Spleen (tissue), 11 donors: ENCODE measurements at regions not wholly inside any gene's neighbourhood (a gene's known extent, or its start where the extent isn't known, plus 50 kb on each side); places are given as distances from the start of the nearest gene placed in this dataset.

Experiments
- DNase-seq: peaks from one replicate; pipeline ENCODE4 v3.0.0-alpha.2; 2020
- H3K27ac ChIP-seq, 8 donors: fragments of 200-600 bp; sonication (generic) in 7 of 8; 1 replicate in 4 of 8; 2 replicates in 4 of 8; pipeline versions ENCODE4 v1.5.0 to v1.8.0; 2016 to 2021; ENCODE audit warnings: inconsistent platforms in 4 of 8, mild to moderate bottlenecking in 4 of 8, moderate library complexity in 1 of 8
- H3K27me3 ChIP-seq, 7 donors: fragments of 200-600 bp; sonication (generic) in 6 of 7; replicated peaks in 1 of 7; 1 replicate in 4 of 7; 2 replicates in 3 of 7; pipeline versions ENCODE4 v1.5.0 to v1.8.0; 2016 to 2021; ENCODE audit warnings: inconsistent platforms in 3 of 7, mild to moderate bottlenecking in 1 of 7
- H3K36me3 ChIP-seq, 6 donors: fragments of 200-600 bp; sonication (generic) in 5 of 6; 1 replicate in 4 of 6; 2 replicates in 2 of 6; pipeline versions ENCODE4 v1.5.0 to v1.8.0; 2016 to 2021; ENCODE audit warnings: inconsistent platforms in 2 of 6
- H3K4me1 ChIP-seq, 6 donors: fragments of 200-600 bp; sonication (generic) in 5 of 6; 1 replicate in 3 of 6; 2 replicates in 3 of 6; pipeline versions ENCODE4 v1.5.0 to v1.8.0; 2016 to 2021; ENCODE audit warnings: inconsistent platforms in 3 of 6
- H3K4me3 ChIP-seq, 8 donors: fragments of 200-600 bp; sonication (generic) in 7 of 8; 1 replicate in 4 of 8; 2 replicates in 4 of 8; pipeline versions ENCODE4 v1.5.0 to v1.8.0; 2016 to 2021; ENCODE audit warnings: inconsistent platforms in 4 of 8, mild to moderate bottlenecking in 4 of 8, moderate library complexity in 2 of 8
- H3K9me3 ChIP-seq, 8 donors: fragments of 200-600 bp; sonication (generic) in 7 of 8; 1 replicate in 4 of 8; 2 replicates in 4 of 8; pipeline versions ENCODE4 v1.5.0 to v1.8.0; 2016 to 2021; ENCODE audit warnings: inconsistent platforms in 4 of 8
- CTCF ChIP-seq, 11 experiments: fragments of 200-600 bp in 7 of 11; fragments of 450-650 bp in 4 of 11; sonication (generic) in 4 of 11; IDR thresholded peaks in 8 of 11; conservative IDR thresholded peaks in 3 of 11; 1 replicate in 7 of 11; 2 replicates in 4 of 11; pipeline versions ENCODE4 v1.4.0 to v1.8.0; 2016 to 2021; ENCODE audit warnings: antibody characterized with exemption in 11 of 11, inconsistent platforms in 4 of 11, mild to moderate bottlenecking in 1 of 11
- POLR2A ChIP-seq, 3 donors: fragments of 450-650 bp; IDR thresholded peaks; one replicate each; pipeline ENCODE4 v1.5.1; 2017; ENCODE audit warnings: antibody characterized with exemption in 3 of 3, mild to moderate bottlenecking in 1 of 3
- POLR2AphosphoS5 ChIP-seq, 3 donors: sonication (generic); formaldehyde crosslinking; IDR thresholded peaks; one replicate each; pipeline ENCODE4 v1.5.1; 2017; ENCODE audit warnings: antibody characterized with exemption in 3 of 3
- WGBS, 5 donors: extraction: QIAGEN DNeasy Blood & Tissue Kit in 3 of 5; methylation state at CpG; one replicate each; pipeline versions ENCODE4 v1.1.5 to v1.1.7; 2013 to 2018; 5-methylcytosine and 5-hydroxymethylcytosine counted together
- intact Hi-C: fragments of 100-400 bp; cut with DNase I; formaldehyde crosslinking; loops from one replicate; pipeline ENCODE4 v1.15.0; 2023; ENCODE audit warnings: low total_unique reads
- donor health status: healthy with polysubstance abuse.
- donor health status: DM: no; HTN: no; CAD: no; lungs with moderate emphysema.
- donor health status: DM: no; HTN: no; CAD: no.
- donor health status: Bipolar disorder and iron deficiency.
- donor health status: healthy.
- donor health status: DM: no; HTN: no; CAD: no.
- donor health status: DM: yes; HTN: yes; CAD: no.

GRCh38 chr18:44171301-44171700 is 509.4 kb upstream of the SETBP1 start:
- H3K4me1 ChIP-seq: no peaks in the 10 kb centered on the region
- no peaks in the 10 kb centered on the region for H3K9me3 ChIP-seq
- intact Hi-C loops: no loop called here
- no peak for DNase-seq
- no peaks in the 10 kb centered on the region for H3K36me3 ChIP-seq
- H3K27me3 ChIP-seq: no peaks in the 10 kb centered on the region
- H3K27ac ChIP-seq: no peak overlapping the region
- TF ChIP-seq POLR2AphosphoS5 (IDR thresholded peaks at IDR 0.05) (no peak), CTCF (IDR thresholded peaks at IDR 0.05 in 8 of 11, conservative IDR thresholded peaks at IDR 0.05 in 3 of 11) (no peak), POLR2A (IDR thresholded peaks at IDR 0.05) (no peak)
- no peak overlapping the region for H3K4me3 ChIP-seq
- 75 to 88% (median 84%) methylated on average over 5 of the region's 5 CpGs for WGBS, 5 donors

- DNase-seq: no peak
- intact Hi-C loops: no loop called here
- no peak for TF ChIP-seq POLR2A (IDR thresholded peaks at IDR 0.05)
- TF ChIP-seq CTCF (IDR thresholded peaks at IDR 0.05 in 8 of 11, conservative IDR thresholded peaks at IDR 0.05 in 3 of 11): no peak
- no peak for TF ChIP-seq POLR2AphosphoS5 (IDR thresholded peaks at IDR 0.05)
- 81 to 91% (median 90%) methylated on average over 2 of the region's 2 CpGs for WGBS, 5 donors
- no peaks in the 10 kb centered on the region for H3K36me3 ChIP-seq
- H3K9me3 ChIP-seq: no peaks in the 10 kb centered on the region
- no peak overlapping the region for H3K4me3 ChIP-seq
- no peaks in the 10 kb centered on the region for H3K27me3 ChIP-seq
- H3K27ac ChIP-seq: no peak overlapping the region
- H3K4me1 ChIP-seq: no peaks in the 10 kb centered on the region
Observed at GRCh38 chr18:44175891-44176290, 504.8 kb upstream of the SETBP1 start.

- H3K36me3 ChIP-seq: no peaks in the 10 kb centered on the region
- H3K4me1 ChIP-seq: no peaks in the 10 kb centered on the region
- intact Hi-C loops: no loop called here
- DNase-seq: no peak
- WGBS, 5 donors: 43 to 69% (median 57%) methylated on average over 2 of the region's 2 CpGs
- no peak for TF ChIP-seq POLR2A (IDR thresholded peaks at IDR 0.05)
- TF ChIP-seq POLR2AphosphoS5 (IDR thresholded peaks at IDR 0.05): no peak
- TF ChIP-seq CTCF (IDR thresholded peaks at IDR 0.05 in 8 of 11, conservative IDR thresholded peaks at IDR 0.05 in 3 of 11): no peak
- H3K9me3 ChIP-seq: no peaks in the 10 kb centered on the region
- H3K27me3 ChIP-seq: no peaks in the 10 kb centered on the region
- H3K27ac ChIP-seq: no peak overlapping the region
- H3K4me3 ChIP-seq: no peak overlapping the region
Observed at GRCh38 chr18:44178476-44178875, 502.2 kb upstream of the SETBP1 start.

GRCh38 chr18:44179693-44180092 is 501.0 kb upstream of the SETBP1 start:
- intact Hi-C loops: no loop called here
- Histone ChIP-seq H3K36me3 (no peaks in the 10 kb centered on the region), H3K27me3 (no peaks in the 10 kb centered on the region), H3K4me1 (no peaks in the 10 kb centered on the region), H3K4me3 (no peak overlapping the region), H3K9me3 (no peaks in the 10 kb centered on the region), H3K27ac (no peak overlapping the region)
- WGBS, 5 donors: 93 to 98% (median 95%) methylated on average over 10 of the region's 10 CpGs
- DNase-seq: peak; percentile 23
- TF ChIP-seq POLR2AphosphoS5 (IDR thresholded peaks at IDR 0.05): no peak
- no peak for TF ChIP-seq CTCF (IDR thresholded peaks at IDR 0.05 in 8 of 11, conservative IDR thresholded peaks at IDR 0.05 in 3 of 11)
- TF ChIP-seq POLR2A (IDR thresholded peaks at IDR 0.05): no peak
